RKO (cell line): ENCODE measurements at regions not wholly inside any gene's neighbourhood (a gene's known extent, or its start where the extent isn't known, plus 50 kb on each side); places are given as distances from the start of the nearest gene placed in this dataset.

ENCODE experiments used
- DNase-seq: peaks from one replicate; pipeline ENCODE4 v3.0.0-alpha.2; 2016; ENCODE audit warnings: low spot score

- DNase-seq: no peak
Observed at GRCh38 chr2:8480915-8481314, 200.9 kb upstream of the ID2 start.

DNA sequence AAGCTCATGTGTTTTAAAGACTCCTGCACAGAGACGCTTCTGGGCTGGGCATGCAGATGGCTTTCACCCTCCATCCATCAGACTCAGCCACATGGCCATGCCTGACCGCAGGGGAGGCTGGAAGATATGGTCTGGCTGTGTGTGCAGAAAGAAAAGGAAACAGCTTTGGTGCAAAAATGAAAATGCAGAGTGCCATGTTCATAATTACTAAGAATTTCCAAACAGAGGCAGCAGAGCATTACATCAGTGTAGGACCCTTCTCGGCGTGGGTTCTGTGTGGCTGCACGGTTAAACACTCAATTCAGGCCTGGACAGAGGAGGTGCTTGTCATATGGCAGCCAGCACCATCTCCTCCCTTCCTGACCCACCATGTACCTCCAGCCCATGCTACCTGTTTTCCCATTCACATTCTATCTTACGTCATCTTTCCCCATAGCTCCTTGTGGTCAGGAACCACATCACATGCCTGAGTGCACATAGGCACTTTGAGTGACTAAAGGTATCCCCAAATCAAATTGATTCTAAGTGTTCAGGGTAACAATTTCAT lies 200.3 kb upstream of the ID2 start:
- no peak for DNase-seq

GRCh38 chr2:8482432-8482831 lies 199.4 kb upstream of the ID2 start:
- DNase-seq: no peak

DNA sequence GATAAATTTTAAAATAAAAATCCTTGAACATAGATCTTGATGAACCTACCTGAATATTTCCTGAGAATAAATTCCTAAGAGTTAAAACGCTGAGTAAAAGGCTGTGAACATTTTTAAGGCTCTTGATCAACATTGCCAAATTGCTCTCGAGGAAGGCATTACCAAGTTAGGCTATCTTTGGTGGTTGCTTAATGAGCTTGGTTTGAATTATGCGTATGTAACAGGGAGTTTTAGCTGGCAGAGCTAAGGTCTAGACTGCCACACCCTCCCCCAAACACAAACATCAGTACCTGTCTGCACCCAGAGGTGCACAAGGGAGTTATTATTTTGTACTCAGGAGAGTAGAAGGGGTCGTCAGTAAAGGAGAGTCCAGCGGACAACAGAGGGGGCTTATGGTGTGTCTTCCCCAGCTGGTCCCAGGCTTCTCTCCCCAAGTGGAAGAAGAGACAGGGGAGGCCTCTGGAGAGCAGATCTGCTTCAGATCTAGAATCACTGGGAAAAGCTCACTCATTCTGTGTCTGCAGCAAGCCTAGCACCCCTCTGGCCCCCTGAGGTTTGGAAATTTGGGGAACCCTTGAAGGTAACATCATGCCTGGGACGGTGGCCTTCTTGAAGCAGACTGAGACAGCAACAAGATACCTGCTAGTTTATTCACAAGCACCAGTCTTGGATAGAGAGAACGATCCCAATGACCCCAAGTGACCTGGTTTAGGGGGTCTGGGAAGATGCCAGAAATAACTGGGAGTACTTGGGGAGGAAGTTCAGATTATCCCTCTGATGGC lies 197.2 kb upstream of the ID2 start:
- DNase-seq: no peak

GRCh38 chr2:8485736-8486135 lies 196.1 kb upstream of the ID2 start:
- no peak for DNase-seq

DNA sequence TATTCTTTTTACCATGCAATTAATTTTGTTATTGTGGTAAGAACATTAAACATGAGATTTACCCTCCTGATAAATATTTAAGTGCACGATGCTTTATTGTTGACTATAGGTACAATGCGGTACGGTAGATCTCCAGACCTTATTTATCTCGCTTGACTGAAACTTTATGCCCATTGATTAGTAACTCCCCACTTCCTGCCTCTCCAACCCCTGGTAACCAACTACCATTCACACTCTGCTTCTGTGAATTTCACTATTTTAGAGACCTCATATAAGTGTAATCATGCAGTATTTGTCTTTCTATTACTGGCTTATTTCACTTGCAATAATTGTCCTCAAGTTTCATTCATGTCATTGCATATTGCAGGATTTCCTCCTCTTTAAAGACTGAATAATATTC lies 195.7 kb upstream of the ID2 start:
- no peak for DNase-seq

GRCh38 chr2:8487461-8487932 lies 194.4 kb upstream of the ID2 start:
- DNase-seq: no peak

DNA sequence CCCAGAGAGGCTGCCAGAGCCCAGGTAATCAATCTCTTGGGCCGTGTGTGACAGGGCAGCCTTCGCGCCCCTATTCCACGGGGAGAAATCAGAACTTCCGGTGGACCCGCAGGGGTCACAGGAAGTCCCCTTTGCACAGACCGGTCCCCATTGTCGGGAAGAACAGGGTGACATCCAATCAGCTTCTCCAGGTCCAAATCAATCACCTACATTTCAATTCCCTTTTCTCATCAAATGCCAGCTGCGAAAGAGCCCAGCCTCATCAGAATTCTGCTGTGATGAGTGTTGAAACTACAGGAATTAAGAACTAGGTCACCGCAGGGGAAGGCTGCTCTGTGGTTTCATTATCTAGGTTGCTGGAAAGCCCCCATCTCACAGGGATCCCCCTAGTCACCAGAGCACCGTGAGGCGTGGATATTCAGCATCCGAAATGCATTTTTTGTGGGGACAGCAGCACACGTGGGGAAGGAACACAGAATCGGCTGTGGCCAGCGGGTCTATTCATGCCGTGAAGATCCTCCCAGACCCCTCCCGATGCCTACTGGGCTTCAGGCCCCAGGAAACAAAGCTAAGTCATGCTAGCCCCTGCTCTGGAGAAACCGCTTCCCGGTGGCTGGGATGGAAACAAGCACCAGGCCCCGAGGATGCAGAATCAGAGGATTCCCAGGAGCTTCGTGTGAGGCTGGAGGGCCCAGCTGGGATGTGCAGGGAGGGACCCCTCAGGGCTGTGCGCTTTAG lies 193.7 kb upstream of the ID2 start:
- DNase-seq: no peak

GRCh38 chr2:8489221-8489620 lies 192.6 kb upstream of the ID2 start:
- DNase-seq: no peak

GRCh38 chr2:8489751-8490150 lies 192.1 kb upstream of the ID2 start:
- DNase-seq: no peak

GRCh38 chr2:8490166-8490721 lies 191.6 kb upstream of the ID2 start:
- no peak for DNase-seq

GRCh38 chr2:8491296-8492027 lies 190.4 kb upstream of the ID2 start:
- no peak for DNase-seq

- DNase-seq: no peak
Observed at GRCh38 chr2:8494151-8494550, 187.7 kb upstream of the ID2 start.

- DNase-seq: no peak
Observed at GRCh38 chr2:8494589-8494988, 187.3 kb upstream of the ID2 start.

GRCh38 chr2:8495189-8495989 lies 186.5 kb upstream of the ID2 start:
- DNase-seq: no peak

DNA sequence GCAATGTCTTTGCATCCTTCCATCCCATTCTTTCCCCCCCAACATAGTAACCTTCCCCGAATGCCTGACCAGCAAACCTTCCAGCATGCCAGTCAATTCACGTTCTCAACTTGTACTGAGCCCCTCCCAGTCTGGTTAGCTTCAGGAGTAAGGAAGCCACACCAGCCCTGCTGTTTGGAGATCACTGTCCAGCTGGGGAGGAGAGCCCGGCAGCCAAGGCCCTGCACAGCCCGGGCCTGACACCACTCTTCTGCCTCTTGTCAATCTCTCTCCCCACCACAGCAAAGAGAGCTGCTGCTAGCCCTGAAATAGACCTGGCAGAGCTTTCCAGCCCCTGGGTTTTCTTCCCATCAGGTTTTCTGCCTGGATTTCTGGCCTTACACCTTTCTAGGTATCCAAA lies 185.8 kb upstream of the ID2 start:
- DNase-seq: no peak

DNA sequence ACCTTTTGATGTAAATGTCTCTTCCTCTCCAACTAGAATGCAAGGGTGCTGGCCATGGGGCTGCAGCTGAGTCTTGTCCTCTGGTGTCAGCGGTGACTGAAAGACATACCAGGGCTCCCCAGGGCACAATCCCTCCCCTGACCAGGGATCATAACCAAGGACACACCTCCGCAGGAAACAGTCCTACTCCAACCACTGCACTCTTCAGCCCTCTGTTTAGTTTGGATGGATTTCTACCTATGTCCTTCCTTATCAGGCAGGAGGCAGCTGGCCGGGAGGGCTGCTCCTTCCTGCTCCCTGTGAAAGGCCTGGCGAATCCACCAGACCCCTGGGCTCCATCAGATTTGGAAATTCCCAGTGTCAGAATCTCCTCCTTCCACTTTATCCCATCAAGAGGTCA lies 185.2 kb upstream of the ID2 start:
- DNase-seq: no peak

DNA sequence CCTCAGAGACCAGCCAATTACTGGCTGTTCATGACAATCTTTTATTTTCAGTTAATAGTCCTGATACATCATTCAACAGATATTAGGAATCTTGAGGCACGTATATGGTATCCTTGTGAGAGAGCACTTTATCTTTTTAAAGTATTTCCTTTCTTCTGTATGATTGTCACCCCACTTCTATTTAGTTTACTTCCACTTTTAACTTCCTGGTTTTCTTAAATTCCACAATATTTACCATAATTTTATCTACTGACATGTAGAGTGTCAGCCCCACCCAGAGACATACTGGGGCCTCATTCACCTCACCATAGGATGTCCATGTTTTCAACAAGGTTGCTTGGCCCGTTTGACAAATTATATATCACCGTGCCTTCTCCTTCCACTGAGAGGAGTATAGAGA lies 182.9 kb upstream of the ID2 start:
- DNase-seq: no peak

DNA sequence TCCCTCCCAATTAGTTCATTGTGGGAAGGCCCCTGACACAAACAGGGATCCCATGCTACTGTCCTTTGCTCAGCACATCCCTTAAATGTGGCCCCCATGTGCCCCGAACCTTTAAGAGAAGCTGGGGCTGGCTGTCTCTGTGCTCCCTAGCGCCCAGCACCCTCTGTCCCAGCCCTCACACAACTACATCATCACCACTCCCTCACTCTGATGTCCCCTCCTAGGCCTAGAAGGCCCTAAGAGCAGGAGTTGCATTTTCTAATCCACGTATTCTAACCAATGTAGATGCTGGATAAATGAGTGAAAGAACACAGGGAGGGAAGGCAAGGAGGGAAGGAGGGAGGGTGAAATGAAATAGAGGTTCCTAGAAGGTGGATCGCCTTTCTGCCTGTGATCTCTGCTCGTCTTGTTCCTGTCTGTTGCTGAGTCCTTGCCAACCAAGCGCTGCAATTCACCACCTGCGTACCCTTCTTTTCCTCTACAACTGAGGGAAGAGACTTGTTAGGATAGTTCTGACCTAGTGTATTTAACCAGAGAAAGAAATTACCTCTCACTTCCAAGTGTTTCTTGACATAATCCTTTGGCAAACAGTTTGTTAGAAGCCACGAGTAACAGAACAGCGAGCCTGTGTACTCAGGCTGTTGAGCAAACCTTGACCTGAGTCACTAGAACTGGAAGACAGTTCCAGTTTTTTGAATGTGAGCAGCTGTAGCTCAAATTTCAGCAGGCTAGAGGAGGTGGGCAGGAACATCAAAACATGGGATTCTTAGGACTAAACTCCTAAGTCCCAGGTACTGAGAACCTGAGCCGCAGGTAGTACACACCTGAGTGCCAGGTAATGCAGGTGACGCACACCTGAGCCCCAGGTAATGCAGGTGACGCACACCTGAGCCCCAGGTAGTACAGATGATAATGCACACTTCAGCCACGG lies 181.5 kb upstream of the ID2 start:
- no peak for DNase-seq

- DNase-seq: no peak
Observed at GRCh38 chr2:8501061-8501720, 180.7 kb upstream of the ID2 start.
